ENCODE measurements at regions not wholly inside any gene's neighbourhood (a gene's known extent, or its start where the extent isn't known, plus 50 kb on each side); places are given as distances from the start of the nearest gene placed in this dataset.
A peak's percentile ranks its signal among the peaks of the same experiment; 100 is the strongest.
"Not testable (repeated sequence)": the region's sequence is repeated elsewhere in the genome, so short reads cannot be mapped to it uniquely, and the experiment has no call there.

DNA sequence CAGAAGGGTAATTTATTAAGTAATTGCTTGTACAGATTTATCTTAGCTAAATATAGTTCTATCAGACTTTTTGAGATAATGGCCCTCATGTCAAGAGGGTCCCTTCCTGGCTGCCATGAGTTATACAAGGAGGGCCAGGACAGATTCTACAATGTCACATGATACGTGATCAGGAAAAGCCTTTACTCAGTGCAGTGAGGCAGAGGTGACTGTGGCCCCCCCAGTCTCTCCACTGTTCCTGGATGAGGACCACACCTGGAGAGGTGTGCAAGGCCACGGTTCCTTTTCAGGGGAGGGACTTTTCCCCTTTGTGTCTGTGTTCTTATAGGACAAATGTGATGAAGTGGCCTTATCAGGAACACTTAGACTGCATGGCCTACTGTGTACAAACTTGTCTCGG lies 54.3 kb upstream of the LRCH1 start:
- DNase-seq (ENCODE audit: low spot score): no peak
- no peak for FAIRE-seq

DNA sequence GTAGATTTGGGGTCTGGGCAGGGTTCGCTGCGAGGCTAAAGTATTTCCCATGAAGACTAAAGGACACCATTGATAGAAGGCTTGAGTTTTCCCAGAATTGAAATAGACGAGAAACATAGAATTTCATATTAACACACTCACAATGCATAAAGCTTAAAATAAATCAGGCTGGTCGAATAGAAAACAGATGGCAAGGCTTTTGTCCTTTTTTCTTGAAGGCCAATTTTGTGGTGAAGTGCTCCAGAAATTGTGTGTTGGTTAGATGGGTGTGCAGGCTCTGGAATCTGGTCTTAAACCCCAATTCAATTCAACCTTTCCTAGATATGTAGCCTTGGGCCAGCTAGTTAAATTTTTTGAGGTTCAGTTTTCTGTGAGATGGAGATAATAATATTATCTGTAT lies 56.9 kb upstream of the LRCH1 start:
- no peak for DNase-seq (ENCODE audit: low spot score)
- no peak for FAIRE-seq

- no peak for FAIRE-seq
- no peak for DNase-seq (ENCODE audit: low spot score)
These were observed 57.3 kb upstream of the LRCH1 start for GRCh38 chr13:46495651-46496050.

DNA sequence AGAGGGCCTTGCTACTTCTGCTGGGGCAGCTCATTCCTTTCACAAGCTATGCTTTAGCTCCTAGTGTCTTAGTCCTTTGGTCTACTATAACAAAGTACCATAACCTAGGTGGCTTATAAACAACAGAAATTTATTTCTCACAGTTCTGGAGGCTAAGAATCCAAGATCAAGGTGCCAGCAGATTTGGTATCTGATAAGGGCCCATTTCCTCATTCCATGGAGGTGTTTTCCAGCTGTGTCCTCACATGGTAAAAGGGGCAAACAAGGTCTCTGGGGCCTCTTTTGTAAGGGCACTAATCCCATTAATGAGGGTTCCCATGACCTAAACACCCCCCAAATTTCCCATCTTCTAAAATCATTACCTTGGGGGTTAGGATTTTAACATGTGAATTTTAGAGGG lies 57.9 kb upstream of the LRCH1 start:
- FAIRE-seq (no peak), DNase-seq (ENCODE audit: low spot score) (no peak)

GRCh38 chr13:46492946-46493345 lies 60.0 kb upstream of the LRCH1 start:
- no peak for FAIRE-seq
- peak; percentile 12 for DNase-seq (ENCODE audit: low spot score)

GRCh38 chr13:46491641-46492040 lies 61.3 kb upstream of the LRCH1 start:
- FAIRE-seq: no peak
- no peak for DNase-seq (ENCODE audit: low spot score)

DNA sequence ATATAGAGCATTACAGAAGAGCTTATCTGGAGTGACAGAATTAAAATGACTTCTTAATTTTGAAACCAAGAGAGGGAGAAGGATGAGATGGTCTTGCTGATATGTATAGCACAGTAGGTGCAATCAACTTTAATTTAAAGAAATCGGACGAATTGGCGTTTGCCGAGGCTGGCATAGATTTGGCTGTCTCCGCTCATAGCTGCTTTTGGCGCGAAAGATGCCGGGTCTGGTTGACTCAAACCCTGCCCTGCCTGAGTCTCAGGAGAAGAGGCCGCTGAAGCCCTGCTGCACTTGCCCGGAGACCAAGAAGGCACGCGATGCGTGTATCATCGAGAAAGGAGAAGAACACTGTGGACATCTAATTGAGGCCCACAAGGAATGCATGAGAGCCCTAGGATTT lies 62.3 kb upstream of the LRCH1 start:
- not testable (repeated sequence) for DNase-seq (ENCODE audit: low spot score)
- FAIRE-seq: peak; percentile 17

DNA sequence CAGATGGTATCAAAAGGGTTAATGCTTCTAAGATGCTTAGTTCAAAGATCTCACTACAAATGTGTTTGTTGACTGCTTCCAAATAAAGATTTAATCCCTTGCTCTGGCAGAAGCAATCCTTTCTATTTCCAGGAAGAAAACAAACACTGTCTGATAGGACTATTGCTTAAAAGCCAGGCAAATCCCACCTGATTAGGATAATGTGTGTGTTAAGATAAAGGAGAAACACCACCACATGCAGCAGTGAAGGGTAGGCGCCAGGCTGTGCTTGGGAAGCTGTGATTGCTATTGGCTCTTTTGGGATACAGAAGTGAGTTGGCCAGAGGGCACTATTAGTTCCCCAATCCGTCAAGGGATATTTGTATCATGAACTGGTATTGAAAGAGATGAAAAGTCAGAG lies 62.8 kb upstream of the LRCH1 start:
- no peak for DNase-seq (ENCODE audit: low spot score)
- FAIRE-seq: no peak

DNA sequence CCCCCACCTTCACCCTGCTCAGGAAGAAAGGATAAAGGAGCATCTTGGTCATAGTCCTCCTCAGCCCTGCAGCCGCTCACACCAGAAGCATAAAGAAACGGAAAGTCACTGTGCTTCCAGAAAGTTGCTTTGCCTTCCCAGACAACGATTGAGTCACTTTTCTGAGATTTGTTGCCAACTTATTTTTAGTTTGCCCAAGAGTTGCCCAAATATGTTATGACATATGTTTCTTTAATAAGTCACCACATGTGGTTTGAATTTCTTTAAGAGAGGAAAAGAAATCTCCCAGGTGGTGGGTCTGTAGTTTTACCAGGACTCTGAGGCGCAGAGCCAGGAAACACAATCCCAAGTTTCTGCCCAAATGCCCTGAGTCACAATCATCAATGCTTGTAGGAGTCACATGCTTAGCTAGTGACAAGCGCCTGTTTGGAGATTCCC lies 63.4 kb upstream of the LRCH1 start:
- DNase-seq (ENCODE audit: low spot score) (peak; percentile 30), FAIRE-seq (no peak)

GRCh38 chr13:46487748-46488147 lies 65.2 kb upstream of the LRCH1 start:
- DNase-seq (ENCODE audit: low spot score) (no peak), FAIRE-seq (no peak)

GRCh38 chr13:46486270-46486669 lies 66.7 kb upstream of the LRCH1 start:
- FAIRE-seq (no peak), DNase-seq (ENCODE audit: low spot score) (no peak)

GRCh38 chr13:46484561-46484960 lies 68.4 kb upstream of the LRCH1 start:
- DNase-seq (ENCODE audit: low spot score) (no peak), FAIRE-seq (no peak)

DNA sequence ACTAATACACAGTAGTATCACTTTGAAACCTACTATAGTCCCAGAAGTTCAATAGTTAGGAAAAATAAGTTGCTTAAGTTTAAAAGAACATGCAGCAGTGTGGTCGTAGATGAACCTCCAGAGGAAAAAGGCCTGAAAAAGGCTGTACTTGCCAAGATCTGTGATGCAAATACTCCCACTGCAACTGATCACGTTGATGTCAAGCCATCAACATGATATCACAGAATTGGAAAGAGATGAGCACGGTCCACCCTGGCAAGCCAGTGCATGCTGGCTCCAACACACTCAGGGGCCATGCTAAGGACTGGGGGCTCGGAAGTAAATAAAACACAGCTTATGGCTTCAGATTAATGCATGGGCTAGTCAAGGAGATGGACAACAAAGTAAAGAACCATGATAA lies 71.8 kb upstream of the LRCH1 start:
- FAIRE-seq (no peak), DNase-seq (ENCODE audit: low spot score) (no peak)

DNA sequence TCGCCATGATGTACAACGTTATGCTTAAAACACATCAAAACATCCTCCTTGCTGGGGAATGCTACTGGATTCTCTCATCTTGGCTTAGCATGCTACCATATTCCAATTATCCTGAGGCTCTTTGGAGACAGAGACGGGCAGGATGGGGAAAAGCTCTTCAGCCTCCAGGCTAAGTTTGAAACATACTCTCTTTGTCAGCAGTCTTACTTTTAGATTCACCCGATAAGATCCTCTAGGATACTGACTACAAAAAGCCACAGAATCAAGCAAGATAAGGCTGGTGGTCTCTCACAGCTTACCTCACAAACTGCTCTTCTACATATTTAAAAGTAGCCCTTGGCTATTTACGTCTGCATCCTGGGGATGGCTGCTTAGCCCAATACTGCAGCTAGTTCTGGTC lies 72.8 kb upstream of the LRCH1 start:
- no peak for DNase-seq (ENCODE audit: low spot score)
- FAIRE-seq: no peak

DNA sequence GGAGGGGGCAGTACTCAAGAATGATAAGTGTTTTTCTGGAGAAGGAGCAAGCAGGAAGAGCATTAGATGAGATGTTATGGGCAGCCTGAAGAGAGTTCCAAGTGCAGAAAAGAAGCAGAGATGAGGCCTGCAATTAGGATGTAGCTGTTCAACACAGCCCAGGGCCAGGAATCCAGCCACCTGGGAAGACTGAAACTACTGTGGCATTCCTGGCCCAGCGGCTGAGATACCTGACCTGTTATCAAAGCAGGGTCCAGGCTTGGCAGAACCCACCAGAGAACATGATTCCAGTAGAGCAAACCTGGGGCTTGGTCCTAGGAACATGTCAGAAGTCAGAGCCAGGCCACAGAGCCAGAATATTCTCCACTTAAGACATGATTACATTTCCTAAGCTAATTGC lies 73.3 kb upstream of the LRCH1 start:
- no peak for DNase-seq (ENCODE audit: low spot score)

DNA sequence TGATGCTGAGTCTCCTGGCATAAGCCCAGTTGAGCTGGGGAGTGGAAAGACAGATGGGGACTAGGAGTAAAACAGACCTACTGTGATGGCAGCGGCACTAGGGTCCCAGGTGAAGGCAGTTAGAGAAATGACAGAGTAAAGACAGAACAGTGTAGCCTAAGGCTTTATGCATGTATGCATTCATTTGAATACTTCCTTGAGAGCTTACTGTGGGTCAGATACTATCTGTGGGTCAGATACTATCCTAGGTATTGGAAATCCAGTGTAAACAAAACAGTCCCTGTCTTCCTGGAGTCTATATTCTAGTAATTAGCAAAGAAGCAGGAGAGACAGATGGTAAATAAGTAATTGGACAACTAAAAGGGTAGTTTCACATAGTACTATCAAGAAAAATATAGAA lies 73.7 kb upstream of the LRCH1 start:
- DNase-seq (ENCODE audit: low spot score) (no peak), FAIRE-seq (no peak)

More for the DNA sequence above, 73.3 kb upstream of the LRCH1 start:
- no peak for FAIRE-seq

DNA sequence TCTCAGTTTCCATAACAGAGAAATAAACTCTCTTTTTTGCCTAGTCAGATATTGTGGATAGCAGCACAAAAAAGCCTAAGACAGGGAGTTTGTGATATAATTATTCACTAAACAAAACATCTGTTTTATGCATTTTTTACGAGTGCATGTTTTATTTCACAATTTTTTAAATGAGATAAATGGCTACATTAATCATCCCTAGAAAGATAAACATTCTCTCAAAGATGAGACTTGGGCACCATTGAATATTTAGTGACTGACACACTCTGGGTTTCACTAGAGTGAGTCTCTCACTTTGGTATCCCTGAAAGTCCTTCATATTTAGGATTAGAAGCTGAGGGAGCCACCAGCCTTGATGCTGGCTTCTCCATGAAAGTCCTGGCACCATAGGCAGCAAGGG lies 74.3 kb upstream of the LRCH1 start:
- DNase-seq (ENCODE audit: low spot score): no peak
- FAIRE-seq: no peak

- no peak for DNase-seq (ENCODE audit: low spot score)
- no peak for FAIRE-seq
These were observed 76.8 kb upstream of the LRCH1 start for GRCh38 chr13:46476174-46476573.

GRCh38 chr13:46475541-46475991 lies 77.4 kb upstream of the LRCH1 start:
- no peak for FAIRE-seq
- DNase-seq (ENCODE audit: low spot score): peak; percentile 6

DNA sequence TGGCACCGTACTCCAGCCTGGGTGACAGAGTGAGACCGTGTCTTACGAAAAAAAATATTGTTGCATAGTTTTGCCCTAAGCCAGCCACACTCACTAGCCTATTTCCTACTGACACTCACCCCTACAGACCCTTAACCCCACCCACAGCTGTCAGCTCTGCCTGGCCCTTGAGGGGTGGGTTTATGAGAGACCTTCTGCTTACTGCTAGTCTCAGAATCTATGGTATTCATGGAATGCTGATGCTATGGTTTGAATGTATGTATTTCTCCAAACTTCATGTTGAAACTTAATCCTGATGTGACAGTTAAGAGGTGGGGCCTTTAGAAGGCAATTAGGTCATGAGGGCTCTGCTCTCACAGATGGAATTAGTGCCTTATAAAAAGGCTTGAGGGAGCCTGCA lies 79.2 kb upstream of the LRCH1 start:
- no peak for FAIRE-seq
- no peak for DNase-seq (ENCODE audit: low spot score)

DNA sequence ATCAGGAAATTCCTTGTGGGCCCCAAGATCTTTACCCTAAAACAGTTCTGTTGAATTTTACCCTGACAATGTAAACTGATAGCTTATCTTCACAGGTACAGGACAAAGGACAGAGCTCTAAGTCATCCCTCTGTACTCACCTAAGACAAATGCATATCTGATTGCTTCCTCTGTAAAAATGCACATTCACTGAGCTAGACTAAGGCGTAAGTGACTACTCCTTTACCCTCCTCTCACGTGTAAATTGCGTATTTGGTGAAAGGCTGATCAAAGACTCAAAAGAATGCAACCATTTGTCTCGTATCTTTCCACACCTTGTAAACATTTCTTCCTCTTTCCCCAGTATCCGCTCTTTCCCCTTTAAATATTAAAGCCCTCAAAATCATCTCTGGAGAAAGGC lies 80.6 kb upstream of the LRCH1 start:
- FAIRE-seq (no peak), DNase-seq (ENCODE audit: low spot score) (no peak)

GRCh38 chr13:46469699-46470098 lies 82.6 kb upstream of the RUBCNL start:
- FAIRE-seq: not testable (repeated sequence)
- peak; percentile 16 for DNase-seq (ENCODE audit: low spot score)

DNA sequence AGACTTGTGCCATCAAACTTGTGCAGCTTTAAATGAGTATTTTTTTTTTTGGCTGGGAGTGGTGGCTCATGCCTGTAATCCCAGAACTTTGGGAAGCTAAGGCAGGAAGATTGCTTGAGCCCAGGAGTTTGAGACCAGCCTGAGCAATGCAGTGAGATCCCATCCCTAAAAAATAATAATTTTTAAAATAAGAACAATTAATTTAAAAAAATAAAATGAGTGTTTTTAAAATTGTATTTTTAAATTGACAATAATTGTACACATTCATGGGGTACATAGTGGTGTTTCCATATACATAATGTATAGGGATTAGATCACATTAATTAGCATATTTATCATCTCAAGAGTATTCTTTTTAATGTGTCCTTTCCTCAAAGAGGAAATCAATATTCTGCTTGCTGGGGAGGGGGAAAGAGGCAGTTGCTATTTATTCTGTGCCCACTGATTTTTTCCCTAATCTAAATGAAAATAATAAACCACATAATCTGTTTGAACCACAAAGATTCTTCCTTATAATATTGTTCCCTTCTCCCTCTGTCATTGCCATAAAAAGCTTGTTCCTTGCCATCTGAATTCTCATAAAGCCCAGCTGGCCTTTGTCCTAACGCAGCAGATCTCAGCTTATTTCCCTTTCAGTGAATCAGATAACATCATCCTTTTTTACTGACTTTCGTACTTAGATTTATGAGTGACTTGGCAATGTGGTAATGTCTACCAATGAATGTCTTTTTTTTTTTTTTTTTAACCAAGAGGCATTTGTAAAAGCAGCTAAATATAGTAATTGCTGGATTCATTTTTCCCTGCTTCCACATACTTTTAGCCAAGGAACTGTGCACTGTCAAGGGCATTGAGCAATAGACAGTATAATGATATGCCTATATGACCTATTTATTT lies 81.8 kb upstream of the RUBCNL start:
- no peak for FAIRE-seq

More for the DNA sequence above, 81.8 kb upstream of the RUBCNL start:
- DNase-seq (ENCODE audit: low spot score): peak; percentile 15

Measured in urothelium cell line (cell line).